HG03442 (cell line): ENCODE measurements at regions not wholly inside any gene's neighbourhood (a gene's known extent, or its start where the extent isn't known, plus 50 kb on each side); places are given as distances from the start of the nearest gene placed in this dataset.

ENCODE experiments used
- ATAC-seq: cut with Tn5 transposase; IDR thresholded peaks from one replicate; pipeline ENCODE4 v1.9.1; 2021; ENCODE audit warnings: mild to moderate bottlenecking, moderate library complexity; ENCODE audit not compliant: unreplicated experiment

DNA sequence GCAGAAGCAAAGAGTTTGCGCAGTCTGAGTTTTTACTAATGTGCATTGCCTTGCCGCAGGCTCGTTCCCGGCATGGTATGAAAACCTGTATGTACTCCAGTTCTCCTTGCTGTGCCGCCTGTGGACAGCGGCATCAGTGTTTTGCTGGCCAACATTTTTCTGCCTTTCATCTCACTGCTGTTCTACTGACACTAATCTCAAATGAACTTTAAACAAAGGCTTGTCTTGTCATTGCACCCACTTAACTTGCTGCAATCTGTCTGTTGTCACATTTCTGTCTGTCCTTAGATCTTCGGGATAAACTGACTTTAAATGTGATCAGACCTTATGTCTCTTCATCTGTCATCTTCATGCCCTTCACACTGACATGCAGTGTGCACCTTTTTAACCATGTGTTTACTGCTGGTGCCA, 71.7 kb upstream of the ZNRF2 start:
- no peak for ATAC-seq

DNA sequence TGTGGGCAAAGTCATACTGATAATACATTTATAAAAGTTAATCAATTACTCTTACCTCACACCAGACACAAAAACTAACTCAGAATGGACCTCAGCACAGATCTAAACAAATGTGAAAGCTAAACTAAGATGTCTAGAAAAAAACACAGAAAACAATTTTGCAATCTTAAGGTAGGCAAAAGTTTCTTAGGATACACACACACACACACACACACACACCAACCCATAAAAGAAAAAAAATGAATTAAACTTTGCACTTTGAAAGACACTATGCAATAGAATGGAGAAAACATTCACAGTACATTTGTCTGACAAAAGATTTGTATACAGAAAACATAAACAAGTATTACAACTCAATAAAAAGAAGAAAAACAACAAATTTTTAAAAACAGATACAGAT, 70.8 kb upstream of the ZNRF2 start:
- no peak for ATAC-seq

- peak; percentile 52 for ATAC-seq
Observed at GRCh38 chr7:30214651-30215137, 69.7 kb upstream of the ZNRF2 start.

DNA sequence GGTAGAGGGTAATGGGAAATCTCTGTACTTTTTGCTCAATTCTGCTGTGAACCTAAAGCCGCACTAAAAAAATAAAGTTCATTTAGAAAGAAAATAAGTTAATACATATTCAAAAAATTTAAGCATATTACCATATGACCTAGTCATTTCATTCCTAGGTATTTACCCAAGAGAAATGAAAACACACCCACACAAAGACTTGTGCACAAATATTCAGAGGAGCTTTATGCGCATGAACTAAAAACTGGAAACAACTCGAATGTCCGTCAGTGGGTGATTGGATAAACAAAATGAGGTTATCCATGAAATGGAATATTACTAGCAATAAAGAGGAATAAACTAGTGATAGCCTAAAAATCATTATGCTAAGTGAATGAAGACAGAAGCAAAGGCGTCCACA, 62.6 kb upstream of the ZNRF2 start:
- ATAC-seq = no peak

GRCh38 chr7:30222515-30223215, 61.7 kb upstream of the ZNRF2 start:
- ATAC-seq = no peak

DNA sequence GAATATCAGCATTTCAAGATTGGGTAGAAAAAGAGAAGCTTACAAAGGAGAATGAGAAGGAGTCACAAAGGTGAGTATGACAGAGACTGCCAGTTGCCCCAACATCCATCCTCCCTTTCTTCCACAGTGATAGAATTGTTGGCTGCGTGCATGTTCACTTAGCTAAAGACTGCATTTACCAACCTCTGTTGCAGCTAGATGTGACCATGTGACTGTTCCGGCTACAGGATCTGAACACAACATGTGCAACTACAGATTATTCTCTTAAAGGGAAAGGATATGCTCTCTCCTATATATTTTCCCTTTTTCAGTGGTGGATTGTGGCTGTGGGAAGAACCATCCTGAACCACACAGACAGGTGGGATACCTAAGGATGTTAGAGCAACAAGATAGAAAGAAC, 60.5 kb upstream of the ZNRF2 start:
- no peak for ATAC-seq

- peak; percentile 56 for ATAC-seq
Observed at GRCh38 chr7:30224511-30225062, 59.8 kb upstream of the ZNRF2 start.

- peak; percentile 75 for ATAC-seq
Observed at GRCh38 chr7:30225863-30226613, 58.4 kb upstream of the ZNRF2 start.

GRCh38 chr7:30226614-30227268, 57.7 kb upstream of the ZNRF2 start:
- no peak for ATAC-seq

DNA sequence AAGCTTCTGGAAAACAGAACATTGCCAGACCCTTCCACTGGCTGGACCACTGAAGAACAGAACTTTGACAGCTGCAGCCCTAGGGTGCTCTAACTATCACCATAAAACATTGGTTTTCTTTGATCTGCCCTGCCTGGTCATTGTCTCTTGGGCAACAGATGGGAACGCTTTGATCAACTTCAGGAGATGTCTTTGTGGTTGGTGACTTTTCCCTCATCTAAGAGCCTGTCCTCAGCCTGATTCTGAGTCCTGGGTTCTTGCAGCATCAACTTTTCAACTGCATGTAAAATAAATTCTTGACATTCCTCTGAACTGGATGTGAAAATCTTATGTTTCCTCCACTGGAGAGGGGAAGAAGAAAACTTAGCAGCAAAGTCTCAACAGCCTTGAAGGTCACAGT, 53.1 kb upstream of the ZNRF2 start:
- no peak for ATAC-seq

DNA sequence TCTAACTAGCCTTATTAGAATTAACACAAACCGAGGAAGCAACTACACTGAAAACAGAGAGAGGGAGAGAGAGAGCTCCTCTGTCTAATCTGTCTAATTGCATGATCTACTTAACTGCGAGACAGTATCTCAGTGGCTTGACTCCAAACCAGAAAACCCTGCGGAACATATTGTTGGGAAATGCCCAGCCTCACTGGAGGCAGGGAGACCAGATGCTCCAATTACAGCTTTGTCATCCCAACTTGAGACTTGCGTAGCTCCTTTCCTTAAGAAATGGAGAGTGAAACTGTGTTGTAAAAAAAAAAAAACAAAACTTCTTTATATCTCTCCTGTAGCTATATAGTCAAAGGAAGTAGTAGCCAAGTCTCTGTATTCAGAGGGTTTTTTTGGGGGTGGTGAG, 52.0 kb upstream of the ZNRF2 start:
- no peak for ATAC-seq
